ENCODE measurements at regions not wholly inside any gene's neighbourhood (a gene's known extent, or its start where the extent isn't known, plus 50 kb on each side); places are given as distances from the start of the nearest gene placed in this dataset.

- ATAC-seq (no peak), DNase-seq (ENCODE audit: low read depth, low spot score) (no peak)
- Histone ChIP-seq H3K9me3 (ENCODE audit: control insufficient read depth, insufficient read depth, low read depth, low read length) (no peaks in the 10 kb centered on the region), H3K4me1 (ENCODE audit: control insufficient read depth, insufficient read depth, low read length) (no peaks in the 10 kb centered on the region), H3K4me3 (ENCODE audit: low read depth in 2 of 2, low read length in 2 of 2) (no peak overlapping the region), H3K27ac (ENCODE audit: low read length) (no peak overlapping the region), H3K27me3 (ENCODE audit: control insufficient read depth, insufficient read depth, low read length) (no peaks in the 10 kb centered on the region; the same call in 1 of the 2 replicates), H3K36me3 (ENCODE audit: control insufficient read depth, insufficient read depth, low read length) (no peaks in the 10 kb centered on the region)
- CTCF ChIA-PET, result no interaction called here
- intact Hi-C loops (cut with micrococcal nuclease; ENCODE audit: unreplicated experiment) (no loop called here), in situ Hi-C loops (cut with HindIII; ENCODE audit: low pct_unique_long_range_greater_than_20kb, low sequenced_read_pairs) (no loop called here)
- POLR2A ChIA-PET, result no interaction called here
- no peak for TF ChIP-seq CTCF (IDR thresholded peaks at IDR 0.05)
- TF ChIP-seq POLR2AphosphoS5 (IDR thresholded peaks at IDR 0.05; ENCODE audit: low read depth, low read length), result no peak
- no peak for TF ChIP-seq SIN3A (IDR thresholded peaks at IDR 0.05; ENCODE audit: borderline replicate concordance, insufficient read depth, low read depth, low read length)
- no peak for TF ChIP-seq REST (IDR thresholded peaks at IDR 0.05; ENCODE audit: insufficient read depth in 1 of 2, low read depth in 2 of 2, low read length in 1 of 2)
- TF ChIP-seq TCF7L2 (IDR thresholded peaks at IDR 0.05; ENCODE audit: low read depth, low read length), result no peak
- no TSS peak for BruUV-seq (replicated peaks)
Observed at GRCh38 chr20:21016751-21017150, 89.4 kb downstream of the LINC00237 start.

- in situ Hi-C loops (cut with HindIII; ENCODE audit: low pct_unique_long_range_greater_than_20kb, low sequenced_read_pairs) (no loop called here), intact Hi-C loops (cut with micrococcal nuclease; ENCODE audit: unreplicated experiment) (no loop called here)
- Histone ChIP-seq H3K4me3 (ENCODE audit: low read depth in 2 of 2, low read length in 2 of 2) (no peak overlapping the region), H3K27ac (ENCODE audit: low read length) (no peak overlapping the region), H3K27me3 (ENCODE audit: control insufficient read depth, insufficient read depth, low read length) (no peaks in the 10 kb centered on the region; the same call in 1 of the 2 replicates), H3K36me3 (ENCODE audit: control insufficient read depth, insufficient read depth, low read length) (no peaks in the 10 kb centered on the region), H3K4me1 (ENCODE audit: control insufficient read depth, insufficient read depth, low read length) (no peaks in the 10 kb centered on the region), H3K9me3 (ENCODE audit: control insufficient read depth, insufficient read depth, low read depth, low read length) (no peaks in the 10 kb centered on the region)
- DNase-seq (ENCODE audit: low read depth, low spot score) (no peak), ATAC-seq (no peak)
- no peak for TF ChIP-seq SIN3A (IDR thresholded peaks at IDR 0.05; ENCODE audit: borderline replicate concordance, insufficient read depth, low read depth, low read length)
- no peak for TF ChIP-seq CTCF (IDR thresholded peaks at IDR 0.05)
- no peak for TF ChIP-seq TCF7L2 (IDR thresholded peaks at IDR 0.05; ENCODE audit: low read depth, low read length)
- no peak for TF ChIP-seq REST (IDR thresholded peaks at IDR 0.05; ENCODE audit: insufficient read depth in 1 of 2, low read depth in 2 of 2, low read length in 1 of 2)
- no peak for TF ChIP-seq POLR2AphosphoS5 (IDR thresholded peaks at IDR 0.05; ENCODE audit: low read depth, low read length)
- no TSS peak for BruUV-seq (replicated peaks)
- CTCF ChIA-PET, result no interaction called here
- POLR2A ChIA-PET, result no interaction called here
Observed at GRCh38 chr20:21014528-21014927, 91.6 kb downstream of the LINC00237 start.
